T47D (cell line): ENCODE measurements at regions not wholly inside any gene's neighbourhood (a gene's known extent, or its start where the extent isn't known, plus 50 kb on each side); places are given as distances from the start of the nearest gene placed in this dataset.
"Not testable (repeated sequence)": the region's sequence is repeated elsewhere in the genome, so short reads cannot be mapped to it uniquely, and the experiment has no call there.

Experiments
- DNase-seq, 2 experiments: peaks; one replicate each; pipeline versions ENCODE4 v3.0.0 to v3.0.0-alpha.2; 2011 to 2012; ENCODE audit warnings: low read depth in 1 of 2, low spot score in 1 of 2
- JUND ChIP-seq: IDR thresholded peaks from 2 replicates; pipeline ENCODE4 v1.6.1; 2012; ENCODE audit warnings: low read depth
- in situ Hi-C: cut with HindIII; loops from 2 replicates; pipeline ENCODE4 v1.10.0; 2016; ENCODE audit warnings: low sequenced_read_pairs, low pct_unique_long_range_greater_than_20kb

- DNase-seq, result no peak
- in situ Hi-C loops, result no loop called here
- no peak for TF ChIP-seq JUND
These were observed 173.5 kb downstream of the NPFFR2 start for GRCh38 chr4:72205298-72205697.

- in situ Hi-C loops, result no loop called here
- no peak for DNase-seq
- no peak for TF ChIP-seq JUND
These were observed 174.0 kb downstream of the NPFFR2 start for GRCh38 chr4:72205831-72206230.

GRCh38 chr4:72207196-72207595 is 175.4 kb downstream of the NPFFR2 start:
- no peak for DNase-seq
- no peak for TF ChIP-seq JUND
- in situ Hi-C loops, result no loop called here

- TF ChIP-seq JUND, result no peak
- in situ Hi-C loops, result no loop called here
- DNase-seq, result peak in 1 of 2 experiments; percentile 24
These were observed 176.7 kb downstream of the NPFFR2 start for GRCh38 chr4:72208421-72209075.

- TF ChIP-seq JUND, result no peak
- in situ Hi-C loops, result no loop called here
- DNase-seq, result peak in 1 of 2 experiments; percentile 64
These were observed 177.8 kb downstream of the NPFFR2 start for GRCh38 chr4:72209600-72209999.

GRCh38 chr4:72213763-72214162 is 182.0 kb downstream of the NPFFR2 start:
- in situ Hi-C loops, DNase-seq: not testable (repeated sequence)

GRCh38 chr4:72215198-72215597 is 183.4 kb downstream of the NPFFR2 start:
- TF ChIP-seq JUND, result no peak
- DNase-seq, result no peak
- in situ Hi-C loops, result no loop called here

GRCh38 chr4:72216539-72217277 is 184.9 kb downstream of the NPFFR2 start:
- no peak for TF ChIP-seq JUND
- DNase-seq, result no peak
- in situ Hi-C loops, result no loop called here

- no peak for DNase-seq
- in situ Hi-C loops, result no loop called here
- TF ChIP-seq JUND, result no peak
These were observed 187.2 kb downstream of the NPFFR2 start for GRCh38 chr4:72218953-72219352.
